ENCODE measurements at regions not wholly inside any gene's neighbourhood (a gene's known extent, or its start where the extent isn't known, plus 50 kb on each side); places are given as distances from the start of the nearest gene placed in this dataset.

- H3K27me3 ChIP-seq, result no peaks in the 10 kb centered on the region
- H3K9me3 ChIP-seq (replicated peaks in 1 of 11), result peaks cover 0 to 19% (median 11%) of the 10 kb centered on the region in 11 experiments; a peak in 13 of 22 replicates
- H3K4me3 ChIP-seq, result no peak overlapping the region
- no peak overlapping the region for H3K4me2 ChIP-seq
- no peaks in the 10 kb centered on the region for H3K36me3 ChIP-seq
- no peak overlapping the region for H3K27ac ChIP-seq
- H3K4me1 ChIP-seq, result no peaks in the 10 kb centered on the region
- no peaks in the 10 kb centered on the region for H4K20me1 ChIP-seq
- H3K9ac ChIP-seq, result no peak overlapping the region
- TF ChIP-seq Cebpa-rat (IDR thresholded peaks at IDR 0.05), result no peak
Measured at GRCh38 chr2:238790833-238791230, 57.1 kb upstream of the TWIST2 start.

DNA sequence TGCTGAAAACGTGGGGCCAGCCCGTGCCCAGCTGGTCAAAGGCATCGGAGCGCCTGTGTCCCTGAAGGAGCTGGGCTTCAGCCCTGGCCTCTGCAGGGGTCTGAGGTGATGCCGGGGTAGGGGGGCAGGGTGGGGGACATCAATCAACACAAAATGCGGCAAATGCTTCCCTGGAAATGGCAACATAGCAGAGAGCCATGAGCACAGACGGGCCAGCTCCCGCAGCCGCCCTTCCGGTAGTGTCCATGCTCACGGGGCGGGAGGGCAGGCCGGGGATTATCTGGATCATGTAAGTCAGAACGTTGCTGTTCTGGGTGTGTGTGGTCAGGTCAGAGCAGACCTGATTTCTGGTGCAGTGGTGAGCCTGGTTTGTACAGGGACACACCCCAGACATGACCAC lies 56.5 kb upstream of the TWIST2 start:
- no peak overlapping the region for H3K4me2 ChIP-seq
- no peak overlapping the region for H3K4me3 ChIP-seq
- H3K9ac ChIP-seq, result no peak overlapping the region
- TF ChIP-seq Cebpa-rat (IDR thresholded peaks at IDR 0.05), result no peak
- H3K27me3 ChIP-seq, result no peaks in the 10 kb centered on the region
- H4K20me1 ChIP-seq, result no peaks in the 10 kb centered on the region
- H3K36me3 ChIP-seq, result no peaks in the 10 kb centered on the region
- H3K4me1 ChIP-seq, result no peaks in the 10 kb centered on the region
- H3K9me3 ChIP-seq (replicated peaks in 1 of 11), result peaks cover 0 to 24% (median 15%) of the 10 kb centered on the region in 11 experiments; a peak in 14 of 22 replicates
- H3K27ac ChIP-seq, result no peak overlapping the region

GRCh38 chr2:238793306-238793705 lies 54.6 kb upstream of the TWIST2 start:
- no peak for TF ChIP-seq Cebpa-rat (IDR thresholded peaks at IDR 0.05)
- Histone ChIP-seq H3K27me3 (no peaks in the 10 kb centered on the region), H3K9me3 (replicated peaks in 1 of 11) (peaks cover 0 to 28% (median 15%) of the 10 kb centered on the region in 11 experiments; a peak in 14 of 22 replicates), H3K4me2 (no peak overlapping the region), H3K36me3 (no peaks in the 10 kb centered on the region), H4K20me1 (no peaks in the 10 kb centered on the region), H3K4me1 (no peaks in the 10 kb centered on the region), H3K9ac (no peak overlapping the region), H3K4me3 (no peak overlapping the region), H3K27ac (no peak overlapping the region)

- no peak overlapping the region for H3K9ac ChIP-seq
- no peak overlapping the region for H3K4me3 ChIP-seq
- peaks cover 0 to 28% (median 15%) of the 10 kb centered on the region in 11 experiments; a peak in 14 of 22 replicates for H3K9me3 ChIP-seq (replicated peaks in 1 of 11)
- no peaks in the 10 kb centered on the region for H3K4me1 ChIP-seq
- H4K20me1 ChIP-seq, result no peaks in the 10 kb centered on the region
- H3K27ac ChIP-seq, result no peak overlapping the region
- no peak for TF ChIP-seq Cebpa-rat (IDR thresholded peaks at IDR 0.05)
- no peak overlapping the region for H3K4me2 ChIP-seq
- no peaks in the 10 kb centered on the region for H3K27me3 ChIP-seq
- H3K36me3 ChIP-seq, result no peaks in the 10 kb centered on the region
Measured at GRCh38 chr2:238793801-238794449, 54.0 kb upstream of the TWIST2 start.

DNA sequence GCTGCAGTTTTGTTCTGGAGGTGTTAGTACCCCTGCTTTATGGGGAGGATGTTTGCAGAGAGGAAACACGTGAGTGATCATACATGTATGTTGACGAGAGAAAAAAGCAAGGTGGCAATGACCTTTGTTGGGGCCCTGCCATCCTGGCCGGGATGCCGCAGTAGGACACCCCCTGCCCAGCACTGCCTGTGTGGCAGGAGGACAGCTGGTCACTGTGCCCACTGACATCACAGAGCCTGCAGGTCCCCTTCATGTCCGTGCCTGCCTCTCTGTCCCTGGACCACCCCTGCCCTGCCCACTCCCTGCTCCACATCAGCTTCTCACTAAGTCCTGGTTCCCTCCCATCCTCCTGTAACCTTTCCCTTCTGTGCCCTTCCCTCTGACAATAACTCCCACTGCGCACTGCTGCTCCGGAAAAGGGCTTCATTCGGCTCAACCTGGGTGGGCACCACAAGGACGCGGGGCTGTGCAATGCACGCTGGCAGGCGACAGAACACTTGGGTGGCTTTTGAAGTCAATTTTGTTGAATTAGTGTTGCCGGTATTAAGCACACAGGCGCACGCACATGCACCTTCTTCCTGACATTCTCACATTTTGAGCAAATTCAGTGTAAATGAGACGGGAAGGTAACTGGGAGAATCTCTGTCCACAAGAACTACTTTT lies 51.5 kb upstream of the TWIST2 start:
- Histone ChIP-seq H3K4me3 (no peak overlapping the region), H3K9ac (no peak overlapping the region), H4K20me1 (no peaks in the 10 kb centered on the region), H3K27me3 (no peaks in the 10 kb centered on the region), H3K36me3 (no peaks in the 10 kb centered on the region), H3K4me2 (no peak overlapping the region), H3K9me3 (replicated peaks in 1 of 11) (peaks cover 0 to 28% (median 15%) of the 10 kb centered on the region in 11 experiments; a peak in 14 of 22 replicates), H3K27ac (no peak overlapping the region), H3K4me1 (no peaks in the 10 kb centered on the region)
- no peak for TF ChIP-seq Cebpa-rat (IDR thresholded peaks at IDR 0.05)

- Histone ChIP-seq H3K27ac (no peak overlapping the region), H3K36me3 (no peaks in the 10 kb centered on the region), H3K27me3 (no peaks in the 10 kb centered on the region), H3K9ac (no peak overlapping the region), H3K4me1 (no peaks in the 10 kb centered on the region), H3K4me3 (no peak overlapping the region), H3K9me3 (replicated peaks in 1 of 11) (peaks cover 0 to 28% (median 15%) of the 10 kb centered on the region in 11 experiments; a peak in 14 of 22 replicates), H4K20me1 (no peaks in the 10 kb centered on the region), H3K4me2 (no peak overlapping the region)
- TF ChIP-seq Cebpa-rat (IDR thresholded peaks at IDR 0.05), result no peak
Measured at GRCh38 chr2:238797537-238797936, 50.3 kb upstream of the TWIST2 start.

Data from BLaER1 treated with 17β-estradiol and CSF1 and Interleukin-3, amounts not matched to agents 10 nM and 100 nM (cell line).